ENCODE measurements at regions not wholly inside any gene's neighbourhood (a gene's known extent, or its start where the extent isn't known, plus 50 kb on each side); places are given as distances from the start of the nearest gene placed in this dataset.
"Not testable (repeated sequence)": the region's sequence is repeated elsewhere in the genome, so short reads cannot be mapped to it uniquely, and the experiment has no call there.

- 68 to 80% methylated on average over 1 of the region's 1 CpG for WGBS, 2 donors
- no peak overlapping the region for H3K27ac ChIP-seq (ENCODE audit: low read depth in 1 of 2, low read length in 2 of 2)
- peaks cover 0 to 2% of the 10 kb centered on the region in 2 donors for H3K27me3 ChIP-seq (ENCODE audit: control insufficient read depth in 1 of 2, insufficient read depth in 2 of 2, low read length in 1 of 2)
- H3K36me3 ChIP-seq (ENCODE audit: control insufficient read depth in 1 of 2, insufficient read depth in 2 of 2, low read length in 1 of 2) = no peaks in the 10 kb centered on the region
- DNase-seq (no peak), ATAC-seq (ENCODE audit: low FRiP score) (no peak)
- H3K4me3 ChIP-seq (ENCODE audit: low read length in 2 of 2) = no peak overlapping the region
- no peaks in the 10 kb centered on the region for H3K4me1 ChIP-seq (ENCODE audit: control insufficient read depth in 1 of 2, insufficient read depth in 2 of 2, low read length in 2 of 2)
- intact Hi-C loops (cut with DNase I) = no loop called here
- H3K9me3 ChIP-seq (ENCODE audit: control insufficient read depth, low read length) = peaks cover 3% of the 10 kb centered on the region
These were observed 202.8 kb upstream of the KCND2 start for GRCh38 chr7:120070201-120070600.

DNA sequence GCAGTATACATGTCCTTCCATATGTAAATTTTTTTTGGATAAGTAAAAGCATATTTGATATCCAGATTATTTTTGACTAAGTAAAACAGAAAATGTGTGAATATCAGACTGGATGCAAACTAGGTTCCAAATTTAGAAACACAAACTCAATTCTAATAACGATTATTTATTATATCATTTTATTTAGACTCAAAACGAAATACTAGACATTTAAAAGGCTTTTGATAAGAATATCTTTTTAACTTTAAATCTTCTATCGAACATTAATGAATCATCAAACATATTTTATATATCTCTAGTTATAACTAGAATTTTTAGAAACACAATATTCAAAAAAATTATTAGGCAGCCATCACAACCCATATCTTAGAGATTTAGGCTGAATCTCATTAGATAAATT lies 195.2 kb upstream of the KCND2 start:
- DNase-seq = no peak
- Histone ChIP-seq H3K9me3 (ENCODE audit: control insufficient read depth, low read length) (no peaks in the 10 kb centered on the region), H3K36me3 (ENCODE audit: control insufficient read depth in 1 of 2, insufficient read depth in 2 of 2, low read length in 1 of 2) (no peaks in the 10 kb centered on the region), H3K27me3 (ENCODE audit: control insufficient read depth in 1 of 2, insufficient read depth in 2 of 2, low read length in 1 of 2) (no peaks in the 10 kb centered on the region), H3K27ac (ENCODE audit: low read depth in 1 of 2, low read length in 2 of 2) (no peak overlapping the region), H3K4me3 (ENCODE audit: low read length in 2 of 2) (no peak overlapping the region), H3K4me1 (ENCODE audit: control insufficient read depth in 1 of 2, insufficient read depth in 2 of 2, low read length in 2 of 2) (no peaks in the 10 kb centered on the region)
- intact Hi-C loops (cut with DNase I) = no loop called here
- ATAC-seq (ENCODE audit: low FRiP score) = no peak
- 59 to 61% methylated on average over 3 of the region's 3 CpGs for WGBS, 2 donors

GRCh38 chr7:120079022-120079421 lies 194.0 kb upstream of the KCND2 start:
- Histone ChIP-seq H3K4me3 (ENCODE audit: low read length in 2 of 2) (no peak overlapping the region), H3K27me3 (ENCODE audit: control insufficient read depth in 1 of 2, insufficient read depth in 2 of 2, low read length in 1 of 2) (no peaks in the 10 kb centered on the region), H3K9me3 (ENCODE audit: control insufficient read depth, low read length) (no peaks in the 10 kb centered on the region), H3K36me3 (ENCODE audit: control insufficient read depth in 1 of 2, insufficient read depth in 2 of 2, low read length in 1 of 2) (no peaks in the 10 kb centered on the region), H3K4me1 (ENCODE audit: control insufficient read depth in 1 of 2, insufficient read depth in 2 of 2, low read length in 2 of 2) (no peaks in the 10 kb centered on the region), H3K27ac (ENCODE audit: low read depth in 1 of 2, low read length in 2 of 2) (no peak overlapping the region)
- DNase-seq (no peak), ATAC-seq (ENCODE audit: low FRiP score) (no peak)
- WGBS, 2 donors = 59 to 74% methylated on average over 1 of the region's 1 CpG
- intact Hi-C loops (cut with DNase I) = no loop called here

GRCh38 chr7:120079704-120080103 lies 193.3 kb upstream of the KCND2 start:
- ATAC-seq (ENCODE audit: low FRiP score) (no peak), DNase-seq (no peak)
- Histone ChIP-seq H3K4me1 (ENCODE audit: control insufficient read depth in 1 of 2, insufficient read depth in 2 of 2, low read length in 2 of 2) (no peaks in the 10 kb centered on the region), H3K27me3 (ENCODE audit: control insufficient read depth in 1 of 2, insufficient read depth in 2 of 2, low read length in 1 of 2) (no peaks in the 10 kb centered on the region), H3K9me3 (ENCODE audit: control insufficient read depth, low read length) (no peaks in the 10 kb centered on the region), H3K27ac (ENCODE audit: low read depth in 1 of 2, low read length in 2 of 2) (no peak overlapping the region), H3K36me3 (ENCODE audit: control insufficient read depth in 1 of 2, insufficient read depth in 2 of 2, low read length in 1 of 2) (no peaks in the 10 kb centered on the region), H3K4me3 (ENCODE audit: low read length in 2 of 2) (no peak overlapping the region)
- WGBS, 2 donors = 40 to 47% methylated on average over 3 of the region's 3 CpGs
- intact Hi-C loops (cut with DNase I) = no loop called here

- intact Hi-C loops (cut with DNase I); H3K9me3 ChIP-seq (ENCODE audit: control insufficient read depth, low read length); ATAC-seq (ENCODE audit: low FRiP score); H3K36me3 ChIP-seq (ENCODE audit: control insufficient read depth in 1 of 2, insufficient read depth in 2 of 2, low read length in 1 of 2); H3K4me3 ChIP-seq (ENCODE audit: low read length in 2 of 2); DNase-seq; H3K27ac ChIP-seq (ENCODE audit: low read depth in 1 of 2, low read length in 2 of 2); H3K27me3 ChIP-seq (ENCODE audit: control insufficient read depth in 1 of 2, insufficient read depth in 2 of 2, low read length in 1 of 2); H3K4me1 ChIP-seq (ENCODE audit: control insufficient read depth in 1 of 2, insufficient read depth in 2 of 2, low read length in 2 of 2): not testable (repeated sequence)
- WGBS, 2 donors = 89% methylated on average over 16 of the region's 16 CpGs
These were observed 186.5 kb upstream of the KCND2 start for GRCh38 chr7:120086468-120086867.

DNA sequence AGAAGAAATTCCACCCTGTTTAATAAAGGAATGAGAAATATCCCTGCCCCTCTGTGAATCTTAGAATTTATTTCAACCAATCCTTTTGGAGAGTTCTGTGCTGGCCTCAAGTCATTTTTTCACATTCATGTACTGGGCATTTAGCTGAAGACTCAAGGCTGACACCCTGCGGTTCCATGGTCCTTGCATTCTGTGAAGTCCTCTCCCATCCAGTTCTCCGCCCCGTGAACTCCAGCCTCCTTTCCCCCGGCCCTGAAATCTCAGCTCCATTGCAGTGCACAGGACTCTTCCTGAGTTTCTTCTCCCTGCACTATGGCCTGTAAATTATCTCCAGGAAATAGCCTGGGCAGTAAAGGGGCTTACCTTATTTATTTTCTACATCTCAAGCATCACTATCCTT lies 183.0 kb upstream of the KCND2 start:
- WGBS, 2 donors = 80 to 84% methylated on average over 4 of the region's 4 CpGs
- peak; percentile 29 for ATAC-seq (ENCODE audit: low FRiP score)
- intact Hi-C loops (cut with DNase I) = no loop called here

DNA sequence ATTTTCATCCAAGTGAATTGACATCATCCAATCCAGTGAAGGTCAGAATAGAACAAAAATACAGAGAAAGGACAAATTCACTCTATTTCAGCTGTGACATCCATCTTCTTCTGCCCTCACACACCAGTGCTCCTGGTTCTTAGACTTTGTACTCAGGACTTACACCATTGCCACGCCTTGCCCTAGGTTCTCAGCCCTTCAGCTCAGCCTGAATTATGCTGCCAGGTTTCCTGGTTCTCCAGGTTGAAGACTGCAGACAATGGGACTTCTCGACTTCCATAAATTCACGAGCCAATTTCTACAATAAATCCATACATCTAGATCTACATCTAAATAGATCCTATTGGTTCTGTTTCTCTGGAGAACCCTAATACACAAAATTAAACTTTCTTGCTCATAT lies 181.2 kb upstream of the KCND2 start:
- Histone ChIP-seq H3K9me3 (ENCODE audit: control insufficient read depth, low read length) (no peaks in the 10 kb centered on the region), H3K27ac (ENCODE audit: low read depth in 1 of 2, low read length in 2 of 2) (no peak overlapping the region), H3K4me1 (ENCODE audit: control insufficient read depth in 1 of 2, insufficient read depth in 2 of 2, low read length in 2 of 2) (no peaks in the 10 kb centered on the region), H3K36me3 (ENCODE audit: control insufficient read depth in 1 of 2, insufficient read depth in 2 of 2, low read length in 1 of 2) (no peaks in the 10 kb centered on the region), H3K4me3 (ENCODE audit: low read length in 2 of 2) (no peak overlapping the region), H3K27me3 (ENCODE audit: control insufficient read depth in 1 of 2, insufficient read depth in 2 of 2, low read length in 1 of 2) (no peaks in the 10 kb centered on the region)
- ATAC-seq (ENCODE audit: low FRiP score) (no peak), DNase-seq (no peak)
- intact Hi-C loops (cut with DNase I) = no loop called here
- 85% methylated on average over 3 of the region's 3 CpGs for WGBS, 2 donors

More for the DNA sequence above, 183.0 kb upstream of the KCND2 start:
- no peak for DNase-seq
- no peak overlapping the region for H3K4me3 ChIP-seq (ENCODE audit: low read length in 2 of 2)
- no peak overlapping the region for H3K27ac ChIP-seq (ENCODE audit: low read depth in 1 of 2, low read length in 2 of 2)
- H3K9me3 ChIP-seq (ENCODE audit: control insufficient read depth, low read length) = no peaks in the 10 kb centered on the region
- H3K36me3 ChIP-seq (ENCODE audit: control insufficient read depth in 1 of 2, insufficient read depth in 2 of 2, low read length in 1 of 2) = no peaks in the 10 kb centered on the region
- no peaks in the 10 kb centered on the region for H3K27me3 ChIP-seq (ENCODE audit: control insufficient read depth in 1 of 2, insufficient read depth in 2 of 2, low read length in 1 of 2)
- no peaks in the 10 kb centered on the region for H3K4me1 ChIP-seq (ENCODE audit: control insufficient read depth in 1 of 2, insufficient read depth in 2 of 2, low read length in 2 of 2)

DNA sequence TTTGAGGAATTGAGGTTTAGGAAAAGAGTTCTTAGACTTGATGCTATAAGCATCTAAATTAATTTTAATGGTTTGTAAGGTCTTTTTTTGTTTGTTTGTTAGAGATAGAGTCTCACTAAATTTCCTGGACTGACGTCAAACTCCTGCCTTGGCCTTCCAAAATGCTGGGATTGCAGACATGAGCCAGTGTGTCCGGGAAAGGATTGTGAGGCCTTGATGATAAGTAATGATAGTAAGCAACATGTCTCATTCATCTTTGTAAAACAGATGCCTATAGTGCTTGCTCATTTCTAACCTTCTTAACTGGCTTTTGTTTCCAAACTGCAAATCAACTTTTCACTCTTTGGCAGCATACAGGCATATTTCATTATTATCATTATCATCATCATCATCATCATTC lies 176.0 kb upstream of the KCND2 start:
- intact Hi-C loops (cut with DNase I) = no loop called here
- Histone ChIP-seq H3K4me3 (ENCODE audit: low read length in 2 of 2) (no peak overlapping the region), H3K4me1 (ENCODE audit: control insufficient read depth in 1 of 2, insufficient read depth in 2 of 2, low read length in 2 of 2) (no peaks in the 10 kb centered on the region), H3K36me3 (ENCODE audit: control insufficient read depth in 1 of 2, insufficient read depth in 2 of 2, low read length in 1 of 2) (no peaks in the 10 kb centered on the region), H3K9me3 (ENCODE audit: control insufficient read depth, low read length) (no peaks in the 10 kb centered on the region), H3K27ac (ENCODE audit: low read depth in 1 of 2, low read length in 2 of 2) (no peak overlapping the region), H3K27me3 (ENCODE audit: control insufficient read depth in 1 of 2, insufficient read depth in 2 of 2, low read length in 1 of 2) (no peaks in the 10 kb centered on the region)
- ATAC-seq (ENCODE audit: low FRiP score) = no peak
- WGBS, 2 donors = 51 to 55% methylated on average over 2 of the region's 2 CpGs
- DNase-seq = no peak

GRCh38 chr7:120097774-120098173 lies 175.2 kb upstream of the KCND2 start:
- ATAC-seq (ENCODE audit: low FRiP score) = no peak
- intact Hi-C loops (cut with DNase I) = no loop called here
- Histone ChIP-seq H3K4me3 (ENCODE audit: low read length in 2 of 2) (no peak overlapping the region), H3K36me3 (ENCODE audit: control insufficient read depth in 1 of 2, insufficient read depth in 2 of 2, low read length in 1 of 2) (no peaks in the 10 kb centered on the region), H3K27ac (ENCODE audit: low read depth in 1 of 2, low read length in 2 of 2) (no peak overlapping the region), H3K4me1 (ENCODE audit: control insufficient read depth in 1 of 2, insufficient read depth in 2 of 2, low read length in 2 of 2) (no peaks in the 10 kb centered on the region), H3K9me3 (ENCODE audit: control insufficient read depth, low read length) (no peaks in the 10 kb centered on the region), H3K27me3 (ENCODE audit: control insufficient read depth in 1 of 2, insufficient read depth in 2 of 2, low read length in 1 of 2) (no peaks in the 10 kb centered on the region)
- no peak for DNase-seq

All from aorta (tissue), 5 donors.